SK-N-SH (cell line): ENCODE measurements at regions not wholly inside any gene's neighbourhood (a gene's known extent, or its start where the extent isn't known, plus 50 kb on each side); places are given as distances from the start of the nearest gene placed in this dataset.

Source experiments
- CTCF ChIA-PET: fragments of 300-600, 350-600 bp; formaldehyde crosslinking; extraction: SDS; loops from one replicate; lab custom pipeline; 2021; lab: Yijun Ruan, JAX
- POLR2A ChIA-PET: fragments of 350-600 bp; sonication (Branson Sonifier 250); formaldehyde crosslinking; extraction: SDS; loops from one replicate; lab custom pipeline; 2020; ENCODE audit warnings: antibody characterized with exemption, inconsistent platforms; lab: Yijun Ruan, JAX
- DNase-seq: peaks from one replicate; pipeline ENCODE4 v3.0.0; 2012
- H2AFZ ChIP-seq: fragments of 200-600 bp; sonication (generic); 2 replicates; pipeline ENCODE4 v1.8.1; 2016; ENCODE audit warnings: antibody characterized with exemption, mild to moderate bottlenecking, low read depth
- H3F3A ChIP-seq: fragments of 200-600 bp; sonication (generic); replicated peaks from 2 replicates; pipeline ENCODE3; 2016; ENCODE audit warnings: antibody characterized with exemption, mild to moderate bottlenecking; ENCODE audit not compliant: insufficient read depth
- H3K27ac ChIP-seq, 2 experiments: fragments of 200-500 bp in 1 of 2; fragments of 200-600 bp in 1 of 2; sonication (Bioruptor generic) in 1 of 2; sonication (generic), shearing (Covaris generic) in 1 of 2; 2 replicates each; pipeline versions ENCODE4 v1.5.1 to v1.6.1; 2014 to 2016; ENCODE audit warnings: low read depth in 2 of 2, inconsistent platforms in 1 of 2, low read length in 1 of 2, mild to moderate bottlenecking in 1 of 2, mixed read lengths in 1 of 2
- H3K27me3 ChIP-seq: fragments of 200-600 bp; sonication (generic), shearing (Covaris generic); 2 replicates; pipeline ENCODE4 v1.6.1; 2016; ENCODE audit warnings: mixed run types; ENCODE audit not compliant: insufficient read depth
- H3K36me3 ChIP-seq, 2 experiments: fragments of 200-500 bp in 1 of 2; fragments of 200-600 bp in 1 of 2; sonication (Bioruptor generic) in 1 of 2; sonication (generic) in 1 of 2; replicated peaks in 1 of 2; 2 replicates each; pipeline versions ENCODE3 to v1.5.1; 2014 to 2016; ENCODE audit warnings: low read length in 1 of 2, mild to moderate bottlenecking in 1 of 2; ENCODE audit not compliant: insufficient read depth in 2 of 2, control insufficient read depth in 1 of 2
- H3K4me1 ChIP-seq, 2 experiments: fragments of 200-500 bp in 1 of 2; fragments of 200-600 bp in 1 of 2; sonication (Bioruptor generic) in 1 of 2; sonication (generic), shearing (Covaris generic) in 1 of 2; 2 replicates each; pipeline versions ENCODE4 v1.5.1 to v1.6.1; 2014 to 2016; ENCODE audit warnings: low read depth in 1 of 2, low read length in 1 of 2, mixed run types in 1 of 2; ENCODE audit not compliant: insufficient read depth in 2 of 2, control insufficient read depth in 1 of 2
- H3K4me2 ChIP-seq: fragments of 200-600 bp; sonication (generic), shearing (Covaris generic); 2 replicates; pipeline ENCODE4 v1.6.1; 2017; ENCODE audit warnings: mixed run types
- H3K4me3 ChIP-seq, 2 experiments: fragments of 200-500 bp in 1 of 2; fragments of 200-600 bp in 1 of 2; sonication (Bioruptor generic) in 1 of 2; sonication (generic), shearing (Covaris generic) in 1 of 2; 2 replicates each; pipeline versions ENCODE4 v1.5.1 to v1.8.1; 2014 to 2016; ENCODE audit warnings: low read depth in 2 of 2, inconsistent platforms in 1 of 2, low read length in 1 of 2, mild to moderate bottlenecking in 1 of 2, mixed read lengths in 1 of 2, moderate library complexity in 1 of 2
- H3K79me2 ChIP-seq: fragments of 200-600 bp; sonication (generic); 2 replicates; pipeline ENCODE4 v1.8.1; 2017; ENCODE audit warnings: mild to moderate bottlenecking; ENCODE audit not compliant: insufficient read depth
- H3K9ac ChIP-seq: fragments of 200-600 bp; sonication (generic); 2 replicates; pipeline ENCODE4 v1.6.1; 2017; ENCODE audit warnings: mixed run types
- H3K9me2 ChIP-seq: fragments of 200-600 bp; sonication (generic); 2 replicates; pipeline ENCODE4 v1.6.1; 2017; ENCODE audit warnings: mixed run types
- H3K9me3 ChIP-seq: fragments of 200-600 bp; sonication (generic); 2 replicates; pipeline ENCODE4 v1.6.1; 2017; ENCODE audit warnings: mixed run types, mild to moderate bottlenecking, moderate library complexity
- H4K20me1 ChIP-seq: fragments of 200-600 bp; sonication (generic); 2 replicates; pipeline ENCODE4 v1.6.1; 2017; ENCODE audit warnings: mild to moderate bottlenecking, mixed run types; ENCODE audit not compliant: insufficient read depth
- EZH2phosphoT487 ChIP-seq: fragments of 200-600 bp; sonication (generic); IDR thresholded peaks from 2 replicates; pipeline ENCODE4 v1.6.1; 2017; ENCODE audit warnings: low read depth, mixed run types, mild to moderate bottlenecking, antibody characterized with exemption, moderate library complexity, borderline replicate concordance
- FOSL2 ChIP-seq: IDR thresholded peaks from 2 replicates; pipeline ENCODE4 v1.4.0; 2012; ENCODE audit warnings: low read depth, mild to moderate bottlenecking, moderate library complexity, borderline replicate concordance
- FOXM1 ChIP-seq: IDR thresholded peaks from 2 replicates; pipeline ENCODE4 v1.4.0; 2012; ENCODE audit warnings: low read depth, mild to moderate bottlenecking
- GABPA ChIP-seq: IDR thresholded peaks from 2 replicates; pipeline ENCODE4 v1.4.0; 2012; ENCODE audit warnings: low read depth, mild to moderate bottlenecking
- GATA2 ChIP-seq: sonication (generic); formaldehyde crosslinking; IDR thresholded peaks from 2 replicates; pipeline ENCODE4 v1.5.0; 2020; ENCODE audit warnings: mild to moderate bottlenecking, missing genetic modification reagents
- NRF1 ChIP-seq: IDR thresholded peaks from 2 replicates; pipeline ENCODE4 v1.6.1; 2012; ENCODE audit warnings: low read depth, mild to moderate bottlenecking, low read length
- POLR2AphosphoS5 ChIP-seq: IDR thresholded peaks from 2 replicates; pipeline ENCODE4 v1.6.1; 2012; ENCODE audit warnings: low read depth, low read length
- RAD21 ChIP-seq: IDR thresholded peaks from 2 replicates; pipeline ENCODE4 v1.6.1; 2012; ENCODE audit warnings: mild to moderate bottlenecking, low read length
- RCOR1 ChIP-seq: fragments of 150-350 bp; IDR thresholded peaks from 2 replicates; pipeline ENCODE4 v1.6.1; 2017; ENCODE audit warnings: antibody characterized with exemption, low read length
- RFX5 ChIP-seq: IDR thresholded peaks from 2 replicates; pipeline ENCODE4 v1.6.1; 2012; ENCODE audit warnings: mild to moderate bottlenecking, improper control_type of control experiment, low read length
- RXRA ChIP-seq: IDR thresholded peaks from 2 replicates; pipeline ENCODE4 v1.4.0; 2012; ENCODE audit warnings: low read depth, mild to moderate bottlenecking, borderline replicate concordance
- SIN3A ChIP-seq: IDR thresholded peaks from 2 replicates; pipeline ENCODE4 v1.6.1; 2012; ENCODE audit warnings: low read depth, mild to moderate bottlenecking, low read length, moderate library complexity, borderline replicate concordance
- TAF1 ChIP-seq: IDR thresholded peaks from 2 replicates; pipeline ENCODE4 v1.6.1; 2012; ENCODE audit warnings: low read depth, mild to moderate bottlenecking, low read length, moderate library complexity, borderline replicate concordance
- TCF12 ChIP-seq: IDR thresholded peaks from 2 replicates; pipeline ENCODE4 v1.4.0; 2012
- TEAD4 ChIP-seq: IDR thresholded peaks from 2 replicates; pipeline ENCODE4 v1.4.0; 2012; ENCODE audit warnings: mild to moderate bottlenecking, borderline replicate concordance; ENCODE audit not compliant: insufficient read depth
- YY1 ChIP-seq: IDR thresholded peaks from 2 replicates; pipeline ENCODE4 v1.4.0; 2012; ENCODE audit warnings: low read depth, mild to moderate bottlenecking
- WGBS: methylation state at CpG from one replicate; pipeline ENCODE4 v1.1.6; 2017; ENCODE audit warnings: low lambda C conversion rate; 5-methylcytosine and 5-hydroxymethylcytosine counted together
- TF ChIP-seq, protein P1 (sequence below): IDR thresholded peaks from 2 replicates; pipeline ENCODE4 v1.4.0; 2012; ENCODE audit warnings: low read depth, borderline replicate concordance
- TF ChIP-seq, protein P2 (sequence below): IDR thresholded peaks from 2 replicates; pipeline ENCODE4 v1.4.0; 2012; ENCODE audit warnings: low read depth
- TF ChIP-seq, protein P3 (sequence below): IDR thresholded peaks from 2 replicates; pipeline ENCODE4; 2012
- TF ChIP-seq, protein P4 (sequence below): IDR thresholded peaks from 2 replicates; pipeline ENCODE4 v1.6.1; 2012; ENCODE audit warnings: mild to moderate bottlenecking, low read depth, low read length, moderate library complexity

DNA sequence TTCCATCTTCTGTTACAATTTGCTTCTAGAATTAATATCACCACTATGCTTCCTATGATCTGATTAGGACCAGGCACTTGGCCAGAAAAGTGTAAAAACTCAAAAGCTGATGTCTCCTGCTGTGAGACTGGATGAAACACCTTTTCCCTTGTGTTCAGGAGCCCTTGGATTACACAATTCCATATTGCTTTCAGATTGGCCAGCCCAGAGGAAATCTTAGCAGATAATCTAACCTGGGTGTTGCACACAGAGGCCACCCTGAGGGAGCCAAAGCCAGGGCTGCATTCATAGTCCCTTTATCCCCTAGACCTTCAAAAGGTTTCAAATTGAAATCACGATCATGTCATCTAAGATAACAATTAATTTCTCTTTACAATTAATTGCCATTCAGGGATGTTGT, 94.1 kb upstream of the SELENOP start:
- no peaks in the 10 kb centered on the region for H3K9me3 ChIP-seq
- DNase-seq: no peak
- no peak overlapping the region for H3K27ac ChIP-seq
- no peak overlapping the region for H3K4me2 ChIP-seq
- peaks cover 0 to 3% of the 10 kb centered on the region in 2 experiments; a peak in 1 of 4 replicates for H3K4me1 ChIP-seq
- no peaks in the 10 kb centered on the region for H4K20me1 ChIP-seq
- POLR2A ChIA-PET: no interaction called here
- no peaks in the 10 kb centered on the region for H3K79me2 ChIP-seq
- H3K27me3 ChIP-seq: peaks cover 30% of the 10 kb centered on the region; the same call in 1 of the 2 replicates
- WGBS: 0% methylated on average over 1 of the region's 1 CpG
- no peak overlapping the region for H3K9ac ChIP-seq
- TF ChIP-seq, protein P1, sequence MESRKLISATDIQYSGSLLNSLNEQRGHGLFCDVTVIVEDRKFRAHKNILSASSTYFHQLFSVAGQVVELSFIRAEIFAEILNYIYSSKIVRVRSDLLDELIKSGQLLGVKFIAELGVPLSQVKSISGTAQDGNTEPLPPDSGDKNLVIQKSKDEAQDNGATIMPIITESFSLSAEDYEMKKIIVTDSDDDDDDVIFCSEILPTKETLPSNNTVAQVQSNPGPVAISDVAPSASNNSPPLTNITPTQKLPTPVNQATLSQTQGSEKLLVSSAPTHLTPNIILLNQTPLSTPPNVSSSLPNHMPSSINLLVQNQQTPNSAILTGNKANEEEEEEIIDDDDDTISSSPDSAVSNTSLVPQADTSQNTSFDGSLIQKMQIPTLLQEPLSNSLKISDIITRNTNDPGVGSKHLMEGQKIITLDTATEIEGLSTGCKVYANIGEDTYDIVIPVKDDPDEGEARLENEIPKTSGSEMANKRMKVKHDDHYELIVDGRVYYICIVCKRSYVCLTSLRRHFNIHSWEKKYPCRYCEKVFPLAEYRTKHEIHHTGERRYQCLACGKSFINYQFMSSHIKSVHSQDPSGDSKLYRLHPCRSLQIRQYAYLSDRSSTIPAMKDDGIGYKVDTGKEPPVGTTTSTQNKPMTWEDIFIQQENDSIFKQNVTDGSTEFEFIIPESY: no peak
- TF ChIP-seq RAD21: no peak
- no peak for TF ChIP-seq EZH2phosphoT487
- TF ChIP-seq, protein P2, sequence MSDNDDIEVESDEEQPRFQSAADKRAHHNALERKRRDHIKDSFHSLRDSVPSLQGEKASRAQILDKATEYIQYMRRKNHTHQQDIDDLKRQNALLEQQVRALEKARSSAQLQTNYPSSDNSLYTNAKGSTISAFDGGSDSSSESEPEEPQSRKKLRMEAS: no peak
- no peak for TF ChIP-seq GABPA
- TF ChIP-seq TEAD4: no peak
- no peak for TF ChIP-seq FOSL2
- no peak for TF ChIP-seq POLR2AphosphoS5
- no peak for TF ChIP-seq TAF1
- no peak for TF ChIP-seq SIN3A
- TF ChIP-seq, protein P3, sequence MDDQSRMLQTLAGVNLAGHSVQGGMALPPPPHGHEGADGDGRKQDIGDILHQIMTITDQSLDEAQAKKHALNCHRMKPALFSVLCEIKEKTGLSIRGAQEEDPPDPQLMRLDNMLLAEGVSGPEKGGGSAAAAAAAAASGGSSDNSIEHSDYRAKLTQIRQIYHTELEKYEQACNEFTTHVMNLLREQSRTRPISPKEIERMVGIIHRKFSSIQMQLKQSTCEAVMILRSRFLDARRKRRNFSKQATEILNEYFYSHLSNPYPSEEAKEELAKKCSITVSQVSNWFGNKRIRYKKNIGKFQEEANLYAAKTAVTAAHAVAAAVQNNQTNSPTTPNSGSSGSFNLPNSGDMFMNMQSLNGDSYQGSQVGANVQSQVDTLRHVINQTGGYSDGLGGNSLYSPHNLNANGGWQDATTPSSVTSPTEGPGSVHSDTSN: no peak
- no peak for TF ChIP-seq YY1
- TF ChIP-seq RFX5: no peak
- TF ChIP-seq RXRA: no peak
- TF ChIP-seq, protein P4, sequence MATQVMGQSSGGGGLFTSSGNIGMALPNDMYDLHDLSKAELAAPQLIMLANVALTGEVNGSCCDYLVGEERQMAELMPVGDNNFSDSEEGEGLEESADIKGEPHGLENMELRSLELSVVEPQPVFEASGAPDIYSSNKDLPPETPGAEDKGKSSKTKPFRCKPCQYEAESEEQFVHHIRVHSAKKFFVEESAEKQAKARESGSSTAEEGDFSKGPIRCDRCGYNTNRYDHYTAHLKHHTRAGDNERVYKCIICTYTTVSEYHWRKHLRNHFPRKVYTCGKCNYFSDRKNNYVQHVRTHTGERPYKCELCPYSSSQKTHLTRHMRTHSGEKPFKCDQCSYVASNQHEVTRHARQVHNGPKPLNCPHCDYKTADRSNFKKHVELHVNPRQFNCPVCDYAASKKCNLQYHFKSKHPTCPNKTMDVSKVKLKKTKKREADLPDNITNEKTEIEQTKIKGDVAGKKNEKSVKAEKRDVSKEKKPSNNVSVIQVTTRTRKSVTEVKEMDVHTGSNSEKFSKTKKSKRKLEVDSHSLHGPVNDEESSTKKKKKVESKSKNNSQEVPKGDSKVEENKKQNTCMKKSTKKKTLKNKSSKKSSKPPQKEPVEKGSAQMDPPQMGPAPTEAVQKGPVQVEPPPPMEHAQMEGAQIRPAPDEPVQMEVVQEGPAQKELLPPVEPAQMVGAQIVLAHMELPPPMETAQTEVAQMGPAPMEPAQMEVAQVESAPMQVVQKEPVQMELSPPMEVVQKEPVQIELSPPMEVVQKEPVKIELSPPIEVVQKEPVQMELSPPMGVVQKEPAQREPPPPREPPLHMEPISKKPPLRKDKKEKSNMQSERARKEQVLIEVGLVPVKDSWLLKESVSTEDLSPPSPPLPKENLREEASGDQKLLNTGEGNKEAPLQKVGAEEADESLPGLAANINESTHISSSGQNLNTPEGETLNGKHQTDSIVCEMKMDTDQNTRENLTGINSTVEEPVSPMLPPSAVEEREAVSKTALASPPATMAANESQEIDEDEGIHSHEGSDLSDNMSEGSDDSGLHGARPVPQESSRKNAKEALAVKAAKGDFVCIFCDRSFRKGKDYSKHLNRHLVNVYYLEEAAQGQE: no peak
- no peak for TF ChIP-seq RCOR1
- no peak for TF ChIP-seq FOXM1
- no peak for TF ChIP-seq GATA2 (CRISPR knock-in tag)
- TF ChIP-seq NRF1: no peak
- TF ChIP-seq TCF12: no peak
- TF ChIP-seq, all 33 proteins: peak for 0
- Histone ChIP-seq H3K4me3 (no peak overlapping the region), H3F3A (no peaks in the 10 kb centered on the region), H3K36me3 (no peaks in the 10 kb centered on the region), H3K9me2 (no peaks in the 10 kb centered on the region), H2AFZ (no peak overlapping the region)
- CTCF ChIA-PET: no interaction called here
